SK-N-SH treated with all-trans-retinoic acid at 6 μM for 48 hours (cell line): ENCODE measurements at regions not wholly inside any gene's neighbourhood (a gene's known extent, or its start where the extent isn't known, plus 50 kb on each side); places are given as distances from the start of the nearest gene placed in this dataset.

Experiments used
- BACH2 ChIP-seq: fragments of 250-450 bp; sonication (Bioruptor Pico); IDR thresholded peaks from 2 replicates; pipeline ENCODE4 v1.9.0; 2021; ENCODE audit warnings: mild to moderate bottlenecking, borderline replicate concordance
- CREB5 ChIP-seq: fragments of 250-450 bp; sonication (Bioruptor Pico); IDR thresholded peaks from 2 replicates; pipeline ENCODE4 v1.5.1; 2020; ENCODE audit warnings: low read depth, mild to moderate bottlenecking, moderate library complexity
- CSRNP3 ChIP-seq: fragments of 250-450 bp; sonication (Bioruptor Pico); IDR thresholded peaks from 2 replicates; pipeline ENCODE4 v1.5.1; 2021; ENCODE audit warnings: mild to moderate bottlenecking, moderate library complexity
- ESRRG ChIP-seq: fragments of 250-450 bp; sonication (Bioruptor Pico); IDR thresholded peaks from 2 replicates; pipeline ENCODE4 v1.6.1; 2021; ENCODE audit warnings: mild to moderate bottlenecking
- ISL1 ChIP-seq: fragments of 250-450 bp; sonication (Bioruptor Pico); IDR thresholded peaks from 2 replicates; pipeline ENCODE4 v2.1.2; 2022; ENCODE audit warnings: mild to moderate bottlenecking, moderate library complexity
- PATZ1 ChIP-seq: fragments of 250-450 bp; sonication (Bioruptor Pico); IDR thresholded peaks from 2 replicates; pipeline ENCODE4 v1.8.0; 2020; ENCODE audit warnings: mild to moderate bottlenecking, moderate library complexity, borderline replicate concordance
- TCF4 ChIP-seq: fragments of 250-450 bp; sonication (Bioruptor Pico); IDR thresholded peaks from 2 replicates; pipeline ENCODE4 v1.8.0; 2021; ENCODE audit warnings: mild to moderate bottlenecking, moderate library complexity, borderline replicate concordance
- ZFP30 ChIP-seq: fragments of 450-650 bp; formaldehyde crosslinking; IDR thresholded peaks from 2 replicates; pipeline ENCODE4 v1.5.0; 2022; ENCODE audit warnings: mild to moderate bottlenecking, moderate library complexity

GRCh38 chr9:104339692-104340091, 164.4 kb upstream of the OR13F1 start:
- TF ChIP-seq PATZ1: no peak
- no peak for TF ChIP-seq CSRNP3
- TF ChIP-seq ZFP30 (CRISPR knock-in tag): no peak
- no peak for TF ChIP-seq CREB5
- no peak for TF ChIP-seq TCF4
- TF ChIP-seq ISL1 (CRISPR knock-in tag): no peak
- no peak for TF ChIP-seq ESRRG (CRISPR knock-in tag)
- no peak for TF ChIP-seq BACH2 (CRISPR knock-in tag)
